Neural progenitor cell (in vitro differentiated cells): ENCODE measurements at regions not wholly inside any gene's neighbourhood (a gene's known extent, or its start where the extent isn't known, plus 50 kb on each side); places are given as distances from the start of the nearest gene placed in this dataset.

Source experiments
- DNase-seq: peaks from one replicate; pipeline ENCODE4 v3.0.0-alpha.2; 2016; ENCODE audit warnings: low spot score
- H2AFZ ChIP-seq: fragments of 200-600 bp; sonication (generic); replicated peaks from 2 replicates; pipeline ENCODE4 v1.6.1; 2016; ENCODE audit warnings: antibody characterized with exemption
- H3F3A ChIP-seq: fragments of 200-600 bp; sonication (generic); 2 replicates; pipeline ENCODE4 v1.6.1; 2016; ENCODE audit warnings: antibody characterized with exemption, low read depth
- H3K27ac ChIP-seq: fragments of 200-600 bp; sonication (generic); 2 replicates; pipeline ENCODE4 v1.5.1; 2016; ENCODE audit warnings: mild to moderate bottlenecking
- H3K27me3 ChIP-seq: fragments of 200-600 bp; sonication (generic); 2 replicates; pipeline ENCODE4 v1.6.1; 2016; ENCODE audit warnings: mild to moderate bottlenecking, moderate library complexity
- H3K36me3 ChIP-seq: fragments of 200-600 bp; sonication (generic); 2 replicates; pipeline ENCODE4 v1.5.1; 2016
- H3K4me1 ChIP-seq: fragments of 200-600 bp; sonication (generic); 2 replicates; pipeline ENCODE4 v1.6.1; 2016; ENCODE audit warnings: mixed run types
- H3K4me2 ChIP-seq: fragments of 200-600 bp; sonication (generic); 2 replicates; pipeline ENCODE4 v1.6.1; 2016
- H3K4me3 ChIP-seq: fragments of 200-600 bp; sonication (generic); 2 replicates; pipeline ENCODE4 v1.5.1; 2016
- H3K79me2 ChIP-seq: fragments of 200-600 bp; sonication (generic); 2 replicates; pipeline ENCODE4 v1.6.1; 2016; ENCODE audit warnings: low read depth
- H3K9ac ChIP-seq: fragments of 200-600 bp; sonication (generic); 2 replicates; pipeline ENCODE4 v1.6.1; 2016
- H3K9me3 ChIP-seq: fragments of 200-600 bp; sonication (generic); 2 replicates; pipeline ENCODE4 v1.5.1; 2016; ENCODE audit warnings: low read depth
- H4K20me1 ChIP-seq: fragments of 200-600 bp; sonication (generic); 2 replicates; pipeline ENCODE4 v1.6.1; 2016; ENCODE audit warnings: low read depth
- H3K27ac Mint-ChIP-seq: 3 replicates; pipeline ENCODE4 v1.8.0; 2021; ENCODE audit warnings: mixed read lengths
- H3K27me3 Mint-ChIP-seq: 2 replicates; pipeline ENCODE4 v1.8.0; 2022; ENCODE audit warnings: low read depth, mild to moderate bottlenecking, inconsistent platforms, moderate library complexity, mixed read lengths; ENCODE audit not compliant: insufficient read depth
- H3K36me3 Mint-ChIP-seq: 3 replicates; pipeline ENCODE4 v1.8.0; 2021; ENCODE audit warnings: mixed read lengths
- H3K4me1 Mint-ChIP-seq: 3 replicates; pipeline ENCODE4 v1.8.0; 2021; ENCODE audit warnings: mixed read lengths
- H3K4me3 Mint-ChIP-seq: 3 replicates; pipeline ENCODE4 v1.8.0; 2021; ENCODE audit warnings: mild to moderate bottlenecking, moderate library complexity, mixed read lengths
- H3K9me3 Mint-ChIP-seq: 3 replicates; pipeline ENCODE4 v1.8.0; 2020; ENCODE audit warnings: mixed read lengths
- CTCF ChIP-seq: fragments of 200-600 bp; sonication (generic); IDR thresholded peaks from 2 replicates; pipeline ENCODE4 v1.5.1; 2017; ENCODE audit warnings: antibody characterized with exemption, mild to moderate bottlenecking
- EZH2 ChIP-seq: fragments of 200-600 bp; sonication (generic); IDR thresholded peaks from 2 replicates; pipeline ENCODE4 v1.6.1; 2017; ENCODE audit warnings: antibody characterized with exemption, mild to moderate bottlenecking, moderate library complexity
- EZH2phosphoT487 ChIP-seq: fragments of 200-600 bp; sonication (generic); IDR thresholded peaks from 2 replicates; pipeline ENCODE4 v1.6.1; 2017; ENCODE audit warnings: antibody characterized with exemption

- H3F3A ChIP-seq = no peaks in the 10 kb centered on the region
- H3K4me3 Mint-ChIP-seq = no peak overlapping the region
- H3K27ac ChIP-seq = no peak overlapping the region
- H3K27ac Mint-ChIP-seq = no peak overlapping the region
- H3K9ac ChIP-seq = no peak overlapping the region
- no peaks in the 10 kb centered on the region for H3K27me3 ChIP-seq
- DNase-seq = no peak
- H3K4me1 Mint-ChIP-seq = no peaks in the 10 kb centered on the region
- H4K20me1 ChIP-seq = no peaks in the 10 kb centered on the region
- H3K9me3 ChIP-seq = no peaks in the 10 kb centered on the region
- no peak overlapping the region for H3K4me2 ChIP-seq
- no peaks in the 10 kb centered on the region for H3K4me1 ChIP-seq
- H3K79me2 ChIP-seq = no peaks in the 10 kb centered on the region
- peaks cover 41% of the 10 kb centered on the region for H3K27me3 Mint-ChIP-seq
- no peaks in the 10 kb centered on the region for H3K36me3 ChIP-seq
- no peaks in the 10 kb centered on the region for H3K36me3 Mint-ChIP-seq
- peaks cover 4% of the 10 kb centered on the region for H3K9me3 Mint-ChIP-seq
- no peak overlapping the region for H3K4me3 ChIP-seq
- no peak for TF ChIP-seq EZH2phosphoT487
- H2AFZ ChIP-seq = no peak overlapping the region
Observed at GRCh38 chr1:63099188-63099587, 223.2 kb upstream of the FOXD3 start.

- Histone ChIP-seq H4K20me1 (no peaks in the 10 kb centered on the region), H3K79me2 (no peaks in the 10 kb centered on the region), H3K27me3 (no peaks in the 10 kb centered on the region), H3K4me1 (no peaks in the 10 kb centered on the region), H3K9ac (no peak overlapping the region), H2AFZ (no peak overlapping the region), H3K4me2 (no peak overlapping the region), H3K9me3 (no peaks in the 10 kb centered on the region), H3K36me3 (no peaks in the 10 kb centered on the region), H3F3A (no peaks in the 10 kb centered on the region), H3K27ac (no peak overlapping the region), H3K4me3 (no peak overlapping the region)
- TF ChIP-seq EZH2 = no peak
- no peak for TF ChIP-seq EZH2phosphoT487
- no peak overlapping the region for H3K27ac Mint-ChIP-seq
- H3K9me3 Mint-ChIP-seq = peaks cover 4% of the 10 kb centered on the region
- H3K27me3 Mint-ChIP-seq = peaks cover 31% of the 10 kb centered on the region
- no peaks in the 10 kb centered on the region for H3K36me3 Mint-ChIP-seq
- no peak for DNase-seq
- no peak overlapping the region for H3K4me3 Mint-ChIP-seq
- H3K4me1 Mint-ChIP-seq = no peaks in the 10 kb centered on the region
Observed at GRCh38 chr1:63101336-63101735, 221.0 kb upstream of the FOXD3 start.

GRCh38 chr1:63103682-63104081 is 218.7 kb upstream of the FOXD3 start:
- no peaks in the 10 kb centered on the region for H3K79me2 ChIP-seq
- H3K9ac ChIP-seq = no peak overlapping the region
- H3K27me3 Mint-ChIP-seq = peaks cover 10% of the 10 kb centered on the region
- H3K36me3 Mint-ChIP-seq = no peaks in the 10 kb centered on the region
- TF ChIP-seq CTCF = peak; percentile 16
- no peak for TF ChIP-seq EZH2phosphoT487
- no peak for TF ChIP-seq EZH2
- no peak overlapping the region for H3K4me3 ChIP-seq
- H3K4me2 ChIP-seq = no peak overlapping the region
- no peaks in the 10 kb centered on the region for H3K27me3 ChIP-seq
- H3F3A ChIP-seq = no peaks in the 10 kb centered on the region
- no peak overlapping the region for H3K27ac ChIP-seq
- no peaks in the 10 kb centered on the region for H3K36me3 ChIP-seq
- H2AFZ ChIP-seq = no peak overlapping the region
- no peaks in the 10 kb centered on the region for H3K4me1 ChIP-seq
- no peaks in the 10 kb centered on the region for H3K9me3 ChIP-seq
- no peak overlapping the region for H3K27ac Mint-ChIP-seq
- no peaks in the 10 kb centered on the region for H3K4me1 Mint-ChIP-seq
- H3K9me3 Mint-ChIP-seq = no peaks in the 10 kb centered on the region
- DNase-seq = peak; percentile 19
- H3K4me3 Mint-ChIP-seq = no peak overlapping the region
- H4K20me1 ChIP-seq = no peaks in the 10 kb centered on the region

GRCh38 chr1:63107066-63107465 is 215.3 kb upstream of the FOXD3 start:
- Histone ChIP-seq H3K79me2 (no peaks in the 10 kb centered on the region), H3K9ac (no peak overlapping the region), H4K20me1 (no peaks in the 10 kb centered on the region), H3K27me3 (no peaks in the 10 kb centered on the region), H3K36me3 (no peaks in the 10 kb centered on the region), H3K4me3 (no peak overlapping the region), H3K4me2 (no peak overlapping the region), H3K9me3 (no peaks in the 10 kb centered on the region), H3K4me1 (peaks cover 5% of the 10 kb centered on the region), H3K27ac (no peak overlapping the region), H3F3A (no peaks in the 10 kb centered on the region), H2AFZ (no peak overlapping the region)
- no peak overlapping the region for H3K4me3 Mint-ChIP-seq
- H3K4me1 Mint-ChIP-seq = peaks cover 3% of the 10 kb centered on the region
- no peak for TF ChIP-seq EZH2phosphoT487
- no peak for TF ChIP-seq EZH2
- TF ChIP-seq CTCF = no peak
- H3K36me3 Mint-ChIP-seq = no peaks in the 10 kb centered on the region
- no peak for DNase-seq
- no peaks in the 10 kb centered on the region for H3K9me3 Mint-ChIP-seq
- no peak overlapping the region for H3K27ac Mint-ChIP-seq
- H3K27me3 Mint-ChIP-seq = peaks cover 20% of the 10 kb centered on the region
